Hepatocyte (in vitro differentiated cells): ENCODE measurements at regions not wholly inside any gene's neighbourhood (a gene's known extent, or its start where the extent isn't known, plus 50 kb on each side); places are given as distances from the start of the nearest gene placed in this dataset.

Experiments
- DNase-seq: peaks from one replicate; pipeline ENCODE4 v3.0.0-alpha.2; 2016; ENCODE audit warnings: low spot score
- H2AFZ ChIP-seq: fragments of 200-600 bp; sonication (generic); 2 replicates; pipeline ENCODE4 v1.6.0; 2016; ENCODE audit warnings: antibody characterized with exemption, mild to moderate bottlenecking
- H3K27ac ChIP-seq: fragments of 200-600 bp; sonication (generic); 2 replicates; pipeline ENCODE4 v1.5.1; 2016; ENCODE audit warnings: mild to moderate bottlenecking
- H3K27me3 ChIP-seq: fragments of 200-600 bp; sonication (generic); 2 replicates; pipeline ENCODE4 v1.6.1; 2016
- H3K36me3 ChIP-seq: fragments of 200-600 bp; sonication (generic); replicated peaks from 2 replicates; pipeline ENCODE4 v1.5.1; 2016; ENCODE audit warnings: low read depth; ENCODE audit not compliant: insufficient read depth
- H3K4me1 ChIP-seq: fragments of 200-600 bp; sonication (generic); 2 replicates; pipeline ENCODE4 v1.5.1; 2016; ENCODE audit warnings: mild to moderate bottlenecking, moderate library complexity; ENCODE audit not compliant: insufficient read depth
- H3K4me2 ChIP-seq: fragments of 200-600 bp; sonication (generic); 2 replicates; pipeline ENCODE4 v1.6.0; 2016
- H3K4me3 ChIP-seq: fragments of 200-600 bp; sonication (generic); 2 replicates; pipeline ENCODE4 v1.5.1; 2016; ENCODE audit warnings: mild to moderate bottlenecking
- H3K79me2 ChIP-seq: fragments of 200-600 bp; sonication (generic); 2 replicates; pipeline ENCODE4 v1.6.0; 2017; ENCODE audit warnings: mild to moderate bottlenecking
- H3K9me2 ChIP-seq: fragments of 200-600 bp; sonication (generic); replicated peaks from 2 replicates; pipeline ENCODE4 v1.6.0; 2017; ENCODE audit warnings: mild to moderate bottlenecking; ENCODE audit not compliant: insufficient read depth
- H3K9me3 ChIP-seq: fragments of 200-600 bp; sonication (generic); 2 replicates; pipeline ENCODE4 v1.5.1; 2016; ENCODE audit warnings: low read depth, mild to moderate bottlenecking
- H4K20me1 ChIP-seq: fragments of 200-600 bp; sonication (generic); 2 replicates; pipeline ENCODE4 v1.6.0; 2016; ENCODE audit warnings: mild to moderate bottlenecking; ENCODE audit not compliant: insufficient read depth, poor library complexity, severe bottlenecking
- EZH2 ChIP-seq: fragments of 200-600 bp; sonication (generic); IDR thresholded peaks from 2 replicates; pipeline ENCODE4 v1.6.1; 2016; ENCODE audit warnings: antibody characterized with exemption, mild to moderate bottlenecking, borderline replicate concordance
- EZH2phosphoT487 ChIP-seq: fragments of 200-600 bp; sonication (generic); IDR thresholded peaks from one replicate; pipeline ENCODE4 v1.6.1; 2018; ENCODE audit warnings: antibody characterized with exemption, mild to moderate bottlenecking, low read depth, moderate library complexity; ENCODE audit not compliant: unreplicated experiment, severe bottlenecking
- WGBS: methylation state at CpG from one replicate; pipeline ENCODE4 v1.1.6; 2016; ENCODE audit warnings: low lambda C conversion rate; ENCODE audit errors: missing lambda C conversion rate; 5-methylcytosine and 5-hydroxymethylcytosine counted together
- TF ChIP-seq, protein P1 (sequence below): fragments of 200-600 bp; sonication (generic); IDR thresholded peaks from 2 replicates; pipeline ENCODE4 v1.5.1; 2016; ENCODE audit warnings: antibody characterized with exemption, mild to moderate bottlenecking; ENCODE audit not compliant: poor library complexity

DNA sequence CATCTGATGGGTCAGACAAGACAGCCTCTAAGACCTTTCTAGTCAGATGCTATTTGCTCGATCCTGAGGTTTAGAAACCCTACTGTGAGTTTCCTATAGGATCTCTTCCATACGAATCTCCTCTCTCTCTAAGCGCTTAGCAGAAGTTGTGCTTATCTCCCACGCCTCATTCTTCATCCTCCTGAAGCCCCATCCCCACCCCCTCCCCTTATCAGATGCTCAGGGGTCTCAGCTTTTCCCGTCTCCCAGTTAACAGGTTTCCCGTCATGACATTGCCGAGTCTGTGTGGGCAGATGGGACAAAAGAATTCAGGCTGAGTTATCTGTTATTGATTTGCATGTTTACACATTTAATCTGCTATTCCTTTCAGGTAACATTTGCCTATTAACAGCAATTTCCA lies 99.0 kb upstream of the PIRT start:
- H3K4me3 ChIP-seq = no peak overlapping the region
- H3K4me2 ChIP-seq = no peak overlapping the region
- H3K9me3 ChIP-seq = no peaks in the 10 kb centered on the region
- H3K27me3 ChIP-seq = no peaks in the 10 kb centered on the region
- H2AFZ ChIP-seq = no peak overlapping the region
- H4K20me1 ChIP-seq = no peaks in the 10 kb centered on the region
- no peak for TF ChIP-seq EZH2
- TF ChIP-seq, protein P1, sequence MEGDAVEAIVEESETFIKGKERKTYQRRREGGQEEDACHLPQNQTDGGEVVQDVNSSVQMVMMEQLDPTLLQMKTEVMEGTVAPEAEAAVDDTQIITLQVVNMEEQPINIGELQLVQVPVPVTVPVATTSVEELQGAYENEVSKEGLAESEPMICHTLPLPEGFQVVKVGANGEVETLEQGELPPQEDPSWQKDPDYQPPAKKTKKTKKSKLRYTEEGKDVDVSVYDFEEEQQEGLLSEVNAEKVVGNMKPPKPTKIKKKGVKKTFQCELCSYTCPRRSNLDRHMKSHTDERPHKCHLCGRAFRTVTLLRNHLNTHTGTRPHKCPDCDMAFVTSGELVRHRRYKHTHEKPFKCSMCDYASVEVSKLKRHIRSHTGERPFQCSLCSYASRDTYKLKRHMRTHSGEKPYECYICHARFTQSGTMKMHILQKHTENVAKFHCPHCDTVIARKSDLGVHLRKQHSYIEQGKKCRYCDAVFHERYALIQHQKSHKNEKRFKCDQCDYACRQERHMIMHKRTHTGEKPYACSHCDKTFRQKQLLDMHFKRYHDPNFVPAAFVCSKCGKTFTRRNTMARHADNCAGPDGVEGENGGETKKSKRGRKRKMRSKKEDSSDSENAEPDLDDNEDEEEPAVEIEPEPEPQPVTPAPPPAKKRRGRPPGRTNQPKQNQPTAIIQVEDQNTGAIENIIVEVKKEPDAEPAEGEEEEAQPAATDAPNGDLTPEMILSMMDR = no peak
- H3K4me1 ChIP-seq = no peaks in the 10 kb centered on the region
- no peaks in the 10 kb centered on the region for H3K36me3 ChIP-seq
- no peak overlapping the region for H3K27ac ChIP-seq
- no peaks in the 10 kb centered on the region for H3K79me2 ChIP-seq
- no peak for DNase-seq
- WGBS = 33% methylated on average over 7 of the region's 7 CpGs
- H3K9me2 ChIP-seq = no peaks in the 10 kb centered on the region

DNA sequence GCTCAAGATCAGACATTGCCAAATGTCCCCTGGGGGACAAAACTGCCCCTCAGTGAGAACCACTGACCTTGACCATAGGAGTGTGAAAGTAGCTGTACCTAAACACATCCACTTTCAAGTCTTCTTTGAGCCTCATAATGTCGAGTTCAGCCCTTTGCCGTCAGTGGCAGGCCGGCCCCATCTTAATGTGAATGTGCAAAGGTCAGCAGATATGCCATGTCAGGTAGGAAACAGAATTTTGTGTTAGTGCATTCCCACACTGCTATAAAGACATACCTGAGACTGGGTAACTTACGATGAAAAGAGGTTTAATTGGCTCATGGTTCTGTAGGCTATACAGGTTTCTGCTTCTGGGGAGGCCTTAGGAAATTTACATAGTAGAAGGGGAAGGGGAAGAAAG lies 95.1 kb upstream of the PIRT start:
- DNase-seq = no peak
- Histone ChIP-seq H3K36me3 (no peaks in the 10 kb centered on the region), H3K79me2 (no peaks in the 10 kb centered on the region), H3K9me2 (no peaks in the 10 kb centered on the region), H2AFZ (no peak overlapping the region), H3K4me2 (no peak overlapping the region), H3K4me3 (no peak overlapping the region), H4K20me1 (no peaks in the 10 kb centered on the region), H3K9me3 (no peaks in the 10 kb centered on the region), H3K4me1 (no peaks in the 10 kb centered on the region), H3K27me3 (no peaks in the 10 kb centered on the region), H3K27ac (no peak overlapping the region)
- 89% methylated on average over 4 of the region's 4 CpGs for WGBS
- TF ChIP-seq EZH2 (no peak), EZH2phosphoT487 (no peak)
- TF ChIP-seq, protein P1 = no peak

DNA sequence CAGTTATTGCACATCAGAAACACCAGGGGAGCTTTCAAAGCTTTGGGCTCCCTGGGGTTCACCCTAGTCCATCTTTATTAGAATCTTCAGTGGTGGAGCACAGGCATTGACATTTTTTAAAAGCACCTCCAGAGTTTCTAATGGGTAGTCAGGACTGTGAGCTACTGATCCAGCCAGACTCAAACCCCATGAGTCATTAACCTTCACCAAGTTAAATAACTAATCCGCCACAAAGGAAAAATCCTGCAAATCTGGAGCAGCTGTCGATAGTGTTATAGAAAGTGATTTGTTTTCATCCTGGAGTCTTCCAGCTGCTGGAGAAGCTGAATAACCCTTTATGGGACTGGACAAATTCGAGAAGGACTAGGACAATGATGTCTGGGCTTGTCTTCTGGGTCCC lies 93.2 kb upstream of the PIRT start:
- Histone ChIP-seq H4K20me1 (no peaks in the 10 kb centered on the region), H3K27me3 (no peaks in the 10 kb centered on the region), H3K27ac (no peak overlapping the region), H3K36me3 (no peaks in the 10 kb centered on the region), H2AFZ (no peak overlapping the region), H3K79me2 (no peaks in the 10 kb centered on the region), H3K9me3 (no peaks in the 10 kb centered on the region), H3K4me3 (no peak overlapping the region), H3K4me1 (no peaks in the 10 kb centered on the region), H3K9me2 (no peaks in the 10 kb centered on the region), H3K4me2 (no peak overlapping the region)
- TF ChIP-seq EZH2phosphoT487 (no peak), EZH2 (no peak)
- TF ChIP-seq, protein P1 = no peak
- DNase-seq = no peak
- WGBS = 52% methylated on average over 3 of the region's 3 CpGs

DNA sequence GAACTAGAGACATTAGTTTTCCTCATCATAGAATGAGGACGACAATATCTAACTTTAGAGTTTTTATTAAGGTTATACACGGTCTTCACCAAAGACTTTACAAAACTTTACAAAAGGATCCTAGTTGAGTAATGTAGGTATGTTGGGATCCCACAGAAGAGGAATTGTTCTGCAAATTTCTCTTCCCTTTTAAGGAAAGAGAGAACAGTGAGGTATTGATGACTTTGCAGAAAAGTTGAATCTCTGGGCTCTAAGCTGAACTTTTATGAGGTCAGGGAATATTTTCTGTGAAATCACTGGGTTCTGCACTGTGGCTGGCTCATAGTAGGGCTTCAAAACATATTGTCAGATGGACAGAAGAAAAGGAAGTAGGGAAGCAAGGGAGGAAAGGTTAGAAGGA lies 89.8 kb upstream of the PIRT start:
- no peaks in the 10 kb centered on the region for H3K79me2 ChIP-seq
- H2AFZ ChIP-seq = no peak overlapping the region
- H3K27me3 ChIP-seq = no peaks in the 10 kb centered on the region
- DNase-seq = no peak
- no peaks in the 10 kb centered on the region for H3K9me3 ChIP-seq
- H3K4me3 ChIP-seq = no peak overlapping the region
- H3K4me2 ChIP-seq = no peak overlapping the region
- H3K4me1 ChIP-seq = no peaks in the 10 kb centered on the region
- TF ChIP-seq, protein P1 = no peak
- TF ChIP-seq EZH2 (no peak), EZH2phosphoT487 (no peak)
- H4K20me1 ChIP-seq = no peaks in the 10 kb centered on the region
- H3K27ac ChIP-seq = no peak overlapping the region
- no peaks in the 10 kb centered on the region for H3K9me2 ChIP-seq
- 90% methylated on average over 2 of the region's 2 CpGs for WGBS
- no peaks in the 10 kb centered on the region for H3K36me3 ChIP-seq
